Gastroesophageal sphincter (tissue), 4 donors: ENCODE measurements at regions not wholly inside any gene's neighbourhood (a gene's known extent, or its start where the extent isn't known, plus 50 kb on each side); places are given as distances from the start of the nearest gene placed in this dataset.

ENCODE experiments used
- ATAC-seq: fragments of 150-250 bp; one replicate; pipeline ENCODE4 v1.9.1; 2016; ENCODE audit warnings: mild to moderate bottlenecking, moderate library complexity
- H3K27ac ChIP-seq, 4 donors: fragments of 200-600 bp; sonication (generic) in 3 of 4; 1 replicate in 3 of 4; 2 replicates in 1 of 4; pipeline ENCODE4 v1.5.1; 2016 to 2019
- H3K27me3 ChIP-seq: fragments of 200-600 bp; sonication (generic); one replicate; pipeline ENCODE4 v1.5.1; 2019
- H3K36me3 ChIP-seq, 2 donors: fragments of 200-600 bp; sonication (generic); one replicate each; pipeline ENCODE4 v1.5.1; 2019; ENCODE audit warnings: control low read depth in 1 of 2
- H3K4me1 ChIP-seq, 3 donors: fragments of 200-600 bp; sonication (generic); 1 replicate in 2 of 3; 2 replicates in 1 of 3; pipeline ENCODE4 v1.5.1; 2016 to 2019; ENCODE audit warnings: control low read depth in 2 of 3
- H3K4me3 ChIP-seq, 2 donors: fragments of 200-600 bp; sonication (generic); one replicate each; pipeline ENCODE4 v1.5.1; 2019; ENCODE audit warnings: mild to moderate bottlenecking in 1 of 2, moderate library complexity in 1 of 2
- H3K9me3 ChIP-seq, 3 donors: fragments of 200-600 bp; sonication (generic); one replicate each; pipeline ENCODE4 v1.5.1; 2017 to 2019; ENCODE audit warnings: control low read depth in 2 of 3
- CTCF ChIP-seq, 4 experiments: fragments of 200-600 bp in 2 of 4; fragments of 450-650 bp in 2 of 4; sonication (generic) in 1 of 4; IDR thresholded peaks; one replicate each; pipeline ENCODE4 v1.5.1; 2017 to 2019; ENCODE audit warnings: antibody characterized with exemption in 4 of 4, mild to moderate bottlenecking in 2 of 4, moderate library complexity in 2 of 4
- EP300 ChIP-seq: sonication (generic); formaldehyde crosslinking; IDR thresholded peaks from one replicate; pipeline ENCODE4 v1.6.1; 2017; ENCODE audit warnings: antibody characterized with exemption, mild to moderate bottlenecking
- POLR2A ChIP-seq, 2 donors: fragments of 450-650 bp; IDR thresholded peaks; one replicate each; pipeline ENCODE4 v1.6.1; 2017; ENCODE audit warnings: antibody characterized with exemption in 2 of 2, mild to moderate bottlenecking in 2 of 2, moderate library complexity in 1 of 2
- POLR2AphosphoS5 ChIP-seq: sonication (generic); formaldehyde crosslinking; IDR thresholded peaks from one replicate; pipeline ENCODE4 v1.6.1; 2017; ENCODE audit warnings: antibody characterized with exemption
- WGBS, 2 donors: methylation state at CpG; one replicate each; pipeline ENCODE4 v1.1.5; 2018; ENCODE audit warnings: low coverage in 1 of 2; 5-methylcytosine and 5-hydroxymethylcytosine counted together

GRCh38 chr4:121554382-121554781, 142.4 kb downstream of the ANXA5 start:
- 48 to 49% methylated on average over 3 to 4 of the region's 4 CpGs for WGBS, 2 donors
- no peak for ATAC-seq
- Histone ChIP-seq H3K36me3 (no peaks in the 10 kb centered on the region), H3K9me3 (no peaks in the 10 kb centered on the region), H3K4me1 (no peaks in the 10 kb centered on the region), H3K27me3 (no peaks in the 10 kb centered on the region), H3K4me3 (no peak overlapping the region), H3K27ac (no peak overlapping the region)
- TF ChIP-seq CTCF (IDR thresholded peaks at IDR 0.05), result no peak
- TF ChIP-seq POLR2A (IDR thresholded peaks at IDR 0.05), result no peak
- TF ChIP-seq EP300, result no peak
- no peak for TF ChIP-seq POLR2AphosphoS5

DNA sequence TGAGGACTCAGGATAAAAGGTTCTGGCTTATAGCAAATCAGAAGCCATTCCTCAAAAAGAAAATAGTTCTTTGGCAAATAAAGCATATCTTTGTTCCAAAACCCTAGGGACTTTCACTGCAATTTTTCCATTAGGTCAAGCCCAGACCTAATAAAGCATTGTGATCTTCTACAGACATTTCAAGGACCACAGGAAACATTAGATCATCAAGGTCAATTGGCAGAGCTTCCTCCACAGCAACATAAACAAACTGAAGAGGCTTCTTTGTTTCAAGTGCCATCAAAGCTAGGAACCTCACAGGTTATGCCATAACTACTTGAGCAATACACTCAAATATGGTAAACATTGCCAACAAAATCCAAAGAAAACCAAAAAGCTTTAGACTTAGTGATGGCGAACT, 144.9 kb downstream of the ANXA5 start:
- Histone ChIP-seq H3K4me1 (no peaks in the 10 kb centered on the region), H3K27ac (no peak overlapping the region), H3K4me3 (no peak overlapping the region), H3K9me3 (no peaks in the 10 kb centered on the region), H3K27me3 (no peaks in the 10 kb centered on the region), H3K36me3 (no peaks in the 10 kb centered on the region)
- no peak for ATAC-seq
- TF ChIP-seq CTCF (IDR thresholded peaks at IDR 0.05), result no peak
- TF ChIP-seq POLR2AphosphoS5, result no peak
- no peak for TF ChIP-seq EP300
- no peak for TF ChIP-seq POLR2A (IDR thresholded peaks at IDR 0.05)
- WGBS, 2 donors, result 77 to 85% methylated on average over 1 of the region's 1 CpG

GRCh38 chr4:121551271-121551670, 145.5 kb downstream of the ANXA5 start:
- ATAC-seq, result no peak
- Histone ChIP-seq H3K4me1 (no peaks in the 10 kb centered on the region), H3K4me3 (no peak overlapping the region), H3K9me3 (no peaks in the 10 kb centered on the region), H3K27me3 (no peaks in the 10 kb centered on the region), H3K27ac (no peak overlapping the region), H3K36me3 (no peaks in the 10 kb centered on the region)
- no peak for TF ChIP-seq EP300
- no peak for TF ChIP-seq POLR2AphosphoS5
- TF ChIP-seq POLR2A (IDR thresholded peaks at IDR 0.05), result no peak
- TF ChIP-seq CTCF (IDR thresholded peaks at IDR 0.05), result no peak
- 83 to 100% methylated on average over 1 of the region's 1 CpG for WGBS, 2 donors

GRCh38 chr4:121541696-121542095, 155.1 kb downstream of the ANXA5 start:
- TF ChIP-seq EP300, result no peak
- TF ChIP-seq POLR2AphosphoS5, result no peak
- no peak for TF ChIP-seq POLR2A (IDR thresholded peaks at IDR 0.05)
- no peak for TF ChIP-seq CTCF (IDR thresholded peaks at IDR 0.05)
- no peaks in the 10 kb centered on the region for H3K4me1 ChIP-seq
- no peaks in the 10 kb centered on the region for H3K27me3 ChIP-seq
- no peak for ATAC-seq
- no peak overlapping the region for H3K27ac ChIP-seq
- 39 to 58% methylated on average over 2 of the region's 2 CpGs for WGBS, 2 donors
- H3K9me3 ChIP-seq, result peaks cover 0 to 5% (median 0%) of the 10 kb centered on the region in 3 donors
- no peak overlapping the region for H3K4me3 ChIP-seq
- no peaks in the 10 kb centered on the region for H3K36me3 ChIP-seq

- peaks cover 3% of the 10 kb centered on the region for H3K27me3 ChIP-seq
- TF ChIP-seq EP300 (no peak), POLR2A (IDR thresholded peaks at IDR 0.05) (no peak), CTCF (IDR thresholded peaks at IDR 0.05) (no peak), POLR2AphosphoS5 (no peak)
- ATAC-seq, result no peak
Observed at GRCh38 chr4:121535351-121535750, 154.5 kb upstream of the QRFPR start.

More at GRCh38 chr4:121535351-121535750, 154.5 kb upstream of the QRFPR start:
- Histone ChIP-seq H3K4me1 (no peaks in the 10 kb centered on the region), H3K27ac (no peak overlapping the region), H3K9me3 (no peaks in the 10 kb centered on the region), H3K4me3 (no peak overlapping the region), H3K36me3 (no peaks in the 10 kb centered on the region)
